ENCODE measurements at regions not wholly inside any gene's neighbourhood (a gene's known extent, or its start where the extent isn't known, plus 50 kb on each side); places are given as distances from the start of the nearest gene placed in this dataset.

DNA sequence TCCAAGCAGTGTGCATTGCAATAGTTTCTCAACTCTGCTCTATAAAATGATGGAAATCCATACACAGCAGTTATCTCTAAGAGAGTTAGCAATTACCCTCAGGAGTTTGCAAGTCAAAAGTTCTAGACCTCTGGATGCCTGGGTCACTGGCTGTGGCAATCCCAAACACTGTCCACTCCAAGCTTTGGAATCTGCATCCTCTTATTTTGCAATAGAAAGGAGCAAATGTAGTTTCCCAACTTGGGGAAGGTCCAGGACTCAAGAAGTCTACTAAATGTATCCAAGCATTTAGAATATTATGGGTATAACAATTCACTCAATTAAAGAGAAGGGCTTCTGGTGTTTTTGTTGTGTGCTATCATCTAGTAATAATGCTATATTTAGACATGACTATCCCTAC lies 131.3 kb upstream of the NRP1 start:
- no peak for ATAC-seq
- Histone ChIP-seq H3K4me1 (peaks cover 3 to 6% (median 3%) of the 10 kb centered on the region in 3 donors), H3K9me3 (no peaks in the 10 kb centered on the region), H3K27ac (no peak overlapping the region), H3K36me3 (no peaks in the 10 kb centered on the region), H3K4me3 (no peak overlapping the region), H3K27me3 (no peaks in the 10 kb centered on the region)
- intact Hi-C loops (cut with DNase I): no loop called here
- TF ChIP-seq, protein P1, sequence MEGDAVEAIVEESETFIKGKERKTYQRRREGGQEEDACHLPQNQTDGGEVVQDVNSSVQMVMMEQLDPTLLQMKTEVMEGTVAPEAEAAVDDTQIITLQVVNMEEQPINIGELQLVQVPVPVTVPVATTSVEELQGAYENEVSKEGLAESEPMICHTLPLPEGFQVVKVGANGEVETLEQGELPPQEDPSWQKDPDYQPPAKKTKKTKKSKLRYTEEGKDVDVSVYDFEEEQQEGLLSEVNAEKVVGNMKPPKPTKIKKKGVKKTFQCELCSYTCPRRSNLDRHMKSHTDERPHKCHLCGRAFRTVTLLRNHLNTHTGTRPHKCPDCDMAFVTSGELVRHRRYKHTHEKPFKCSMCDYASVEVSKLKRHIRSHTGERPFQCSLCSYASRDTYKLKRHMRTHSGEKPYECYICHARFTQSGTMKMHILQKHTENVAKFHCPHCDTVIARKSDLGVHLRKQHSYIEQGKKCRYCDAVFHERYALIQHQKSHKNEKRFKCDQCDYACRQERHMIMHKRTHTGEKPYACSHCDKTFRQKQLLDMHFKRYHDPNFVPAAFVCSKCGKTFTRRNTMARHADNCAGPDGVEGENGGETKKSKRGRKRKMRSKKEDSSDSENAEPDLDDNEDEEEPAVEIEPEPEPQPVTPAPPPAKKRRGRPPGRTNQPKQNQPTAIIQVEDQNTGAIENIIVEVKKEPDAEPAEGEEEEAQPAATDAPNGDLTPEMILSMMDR (IDR thresholded peaks at IDR 0.05): no peak
- no peak for DNase-seq
- FAIRE-seq: no peak

DNA sequence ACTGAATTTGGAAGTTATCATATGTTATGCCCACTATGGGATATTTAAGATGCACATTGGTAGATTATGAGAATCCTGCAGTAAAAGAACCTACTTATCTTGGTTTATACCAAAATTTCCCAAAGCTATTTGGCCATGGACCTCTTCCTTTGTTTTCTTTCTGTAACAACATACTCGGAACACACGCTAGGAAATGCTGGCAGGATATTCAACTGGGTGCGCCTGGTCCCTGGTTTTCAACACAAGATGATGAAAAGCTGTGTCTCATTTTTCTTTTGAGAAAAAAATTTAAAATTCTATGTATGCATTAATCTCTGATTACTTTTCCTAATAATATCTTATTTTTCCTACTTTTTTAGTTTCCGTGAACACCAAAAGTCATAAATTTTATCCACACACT lies 128.5 kb upstream of the NRP1 start:
- Histone ChIP-seq H3K4me1 (peaks cover 7 to 14% (median 14%) of the 10 kb centered on the region in 3 donors), H3K27ac (no peak overlapping the region), H3K27me3 (no peaks in the 10 kb centered on the region), H3K36me3 (no peaks in the 10 kb centered on the region), H3K9me3 (no peaks in the 10 kb centered on the region), H3K4me3 (no peak overlapping the region)
- no peak for DNase-seq
- 95 to 97% methylated on average over 4 of the region's 4 CpGs for WGBS, 2 donors
- TF ChIP-seq, protein P1 (IDR thresholded peaks at IDR 0.05): no peak
- intact Hi-C loops (cut with DNase I): no loop called here
- FAIRE-seq: no peak
- no peak for ATAC-seq

DNA sequence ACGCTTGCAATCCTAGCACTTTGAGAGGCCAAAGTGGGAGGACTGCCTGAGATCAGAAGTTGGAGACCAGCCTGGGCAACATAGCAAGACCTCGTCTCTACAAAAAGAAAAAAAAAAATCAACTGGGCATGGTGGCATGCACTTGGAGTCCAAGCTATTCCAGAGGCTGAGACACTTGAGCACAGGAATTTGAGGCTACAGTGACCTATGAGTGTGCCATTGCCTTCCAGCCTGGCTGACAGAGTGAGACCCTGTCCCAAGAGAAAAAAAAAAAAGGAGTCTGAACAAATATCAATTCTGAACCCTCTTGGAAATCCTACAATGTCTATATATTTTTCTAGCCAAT lies 126.8 kb upstream of the NRP1 start:
- 82 to 92% methylated on average over 2 of the region's 2 CpGs for WGBS, 2 donors

DNA sequence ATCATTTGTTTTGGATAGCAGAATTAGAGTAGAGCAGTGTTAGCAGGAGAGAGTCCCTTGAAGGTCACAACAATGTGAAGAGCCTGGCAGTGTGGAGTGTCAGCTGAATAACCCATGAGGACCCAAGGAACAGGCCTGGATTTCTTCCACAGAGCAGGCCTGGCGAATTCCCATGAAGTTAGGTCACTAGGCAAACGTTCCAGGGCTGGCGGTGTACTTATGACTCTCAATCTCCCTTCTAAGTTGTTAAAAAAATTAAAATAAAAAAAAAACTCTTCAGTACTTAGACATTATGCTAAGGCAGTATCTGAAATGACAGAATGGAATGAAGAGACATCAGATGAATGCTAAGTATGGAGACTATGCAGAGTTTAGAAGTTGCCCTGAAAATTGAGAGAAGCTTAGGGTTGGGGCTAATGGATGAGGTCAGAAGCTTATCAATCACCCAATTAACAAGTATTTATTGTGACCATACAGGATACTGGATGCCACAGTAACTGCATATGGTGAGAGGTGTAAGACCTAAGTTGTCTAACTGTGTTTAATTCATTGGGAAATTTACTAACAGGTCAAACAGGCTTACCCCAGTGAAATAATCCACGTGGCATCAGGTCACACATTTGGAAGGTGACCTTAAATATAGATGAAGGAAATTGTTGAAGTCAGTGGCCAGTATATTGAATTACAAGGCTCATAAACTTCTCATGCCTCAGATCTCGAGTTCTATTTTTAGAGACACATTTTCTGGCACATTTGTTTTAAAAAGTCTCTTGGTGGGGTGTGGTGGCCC lies 126.2 kb upstream of the NRP1 start:
- Histone ChIP-seq H3K27ac (peak overlapping the region in 1 of 4 donors; percentile 3), H3K9me3 (no peaks in the 10 kb centered on the region), H3K4me3 (no peak overlapping the region), H3K36me3 (no peaks in the 10 kb centered on the region), H3K27me3 (no peaks in the 10 kb centered on the region), H3K4me1 (peaks cover 7 to 14% (median 14%) of the 10 kb centered on the region in 3 donors)
- intact Hi-C loops (cut with DNase I): no loop called here
- TF ChIP-seq, protein P1 (IDR thresholded peaks at IDR 0.05): no peak
- DNase-seq: peak in 5 of 6 donors; percentile 57 to 76 (median 73)
- ATAC-seq: peak; percentile 91 to 98 (median 96)
- WGBS, 2 donors: 45 to 52% methylated on average over 5 of the region's 5 CpGs
- FAIRE-seq: no peak

More for the DNA sequence above, 126.8 kb upstream of the NRP1 start:
- FAIRE-seq (no peak), DNase-seq (no peak), ATAC-seq (no peak)
- H3K4me3 ChIP-seq: no peak overlapping the region
- no peaks in the 10 kb centered on the region for H3K27me3 ChIP-seq
- no peaks in the 10 kb centered on the region for H3K9me3 ChIP-seq
- H3K36me3 ChIP-seq: no peaks in the 10 kb centered on the region
- TF ChIP-seq, protein P1 (IDR thresholded peaks at IDR 0.05): no peak
- H3K4me1 ChIP-seq: peaks cover 7 to 14% (median 14%) of the 10 kb centered on the region in 3 donors
- intact Hi-C loops (cut with DNase I): no loop called here
- H3K27ac ChIP-seq: no peak overlapping the region

GRCh38 chr10:33459602-33460001 lies 125.1 kb upstream of the NRP1 start:
- 30 to 42% methylated on average over 5 of the region's 5 CpGs for WGBS, 2 donors
- peaks cover 8 to 23% (median 14%) of the 10 kb centered on the region in 3 donors for H3K4me1 ChIP-seq
- FAIRE-seq (no peak), DNase-seq (no peak), ATAC-seq (no peak)
- TF ChIP-seq, protein P1 (IDR thresholded peaks at IDR 0.05): no peak
- intact Hi-C loops (cut with DNase I): no loop called here
- H3K4me3 ChIP-seq: no peak overlapping the region
- H3K9me3 ChIP-seq: no peaks in the 10 kb centered on the region
- H3K27ac ChIP-seq: no peak overlapping the region
- H3K27me3 ChIP-seq: no peaks in the 10 kb centered on the region
- H3K36me3 ChIP-seq: no peaks in the 10 kb centered on the region
